CD14-positive monocyte (primary cell): ENCODE measurements at regions not wholly inside any gene's neighbourhood (a gene's known extent, or its start where the extent isn't known, plus 50 kb on each side); places are given as distances from the start of the nearest gene placed in this dataset.

Experiments used
- DNase-seq, 3 donors: peaks; one replicate each; pipeline ENCODE4 v3.0.0-alpha.2; 2011 to 2022
- H2AFZ ChIP-seq: 2 replicates; pipeline ENCODE4 v1.6.0; 2012; ENCODE audit warnings: mild to moderate bottlenecking, low read depth, low read length, inconsistent platforms; ENCODE audit not compliant: insufficient read depth, poor library complexity, severe bottlenecking
- H3K27ac ChIP-seq, 2 donors: 1 replicate in 1 of 2; 2 replicates in 1 of 2; pipeline ENCODE4 v1.5.1; 2012 to 2013; ENCODE audit warnings: low read length in 2 of 2, control low read depth in 1 of 2, inconsistent platforms in 1 of 2, low read depth in 1 of 2, mild to moderate bottlenecking in 1 of 2
- H3K27me3 ChIP-seq, 2 donors: one replicate each; pipeline versions ENCODE4 v1.6.0 to v1.6.1; 2011 to 2013; ENCODE audit warnings: low read length in 2 of 2; ENCODE audit not compliant: control insufficient read depth in 2 of 2, insufficient read depth in 2 of 2
- H3K36me3 ChIP-seq, 2 donors: replicated peaks in 1 of 2; 1 replicate in 1 of 2; 2 replicates in 1 of 2; pipeline versions ENCODE4 v1.5.1 to v1.6.1; 2012 to 2013; ENCODE audit warnings: low read length in 2 of 2, control low read depth in 1 of 2, inconsistent platforms in 1 of 2, mild to moderate bottlenecking in 1 of 2; ENCODE audit not compliant: insufficient read depth in 2 of 2, control insufficient read depth in 1 of 2
- H3K4me1 ChIP-seq, 2 donors: 1 replicate in 1 of 2; 2 replicates in 1 of 2; pipeline versions ENCODE4 v1.5.1 to v1.6.1; 2012 to 2013; ENCODE audit warnings: low read length in 2 of 2, control low read depth in 1 of 2, inconsistent platforms in 1 of 2, mild to moderate bottlenecking in 1 of 2, moderate library complexity in 1 of 2; ENCODE audit not compliant: insufficient read depth in 2 of 2, control insufficient read depth in 1 of 2
- H3K4me2 ChIP-seq: replicated peaks from 2 replicates; pipeline ENCODE3; 2012; ENCODE audit warnings: low read length, moderate library complexity, mild to moderate bottlenecking; ENCODE audit not compliant: poor library complexity, severe bottlenecking; ENCODE audit errors: extremely low read depth
- H3K4me3 ChIP-seq, 3 experiments: fragments of 200-600 bp in 1 of 3; sonication (generic) in 1 of 3; replicated peaks in 1 of 3; 1 replicate in 2 of 3; 2 replicates in 1 of 3; pipeline ENCODE4 v1.5.1; 2011 to 2013; ENCODE audit warnings: low read length in 3 of 3, mild to moderate bottlenecking in 3 of 3, control low read depth in 2 of 3, low read depth in 2 of 3, inconsistent platforms in 1 of 3, moderate library complexity in 1 of 3
- H3K79me2 ChIP-seq: 2 replicates; pipeline ENCODE4 v1.6.0; 2012; ENCODE audit warnings: mild to moderate bottlenecking, control low read depth, inconsistent platforms, low read length, moderate library complexity; ENCODE audit not compliant: insufficient read depth
- H3K9ac ChIP-seq: 2 replicates; pipeline ENCODE4 v1.6.0; 2017; ENCODE audit warnings: low read length, mild to moderate bottlenecking; ENCODE audit not compliant: insufficient read depth, poor library complexity, severe bottlenecking
- H3K9me3 ChIP-seq, 2 donors: replicated peaks in 1 of 2; 1 replicate in 1 of 2; 2 replicates in 1 of 2; pipeline versions ENCODE4 v1.5.1 to v1.6.1; 2012 to 2013; ENCODE audit warnings: low read length in 2 of 2, control low read depth in 1 of 2; ENCODE audit not compliant: control insufficient read depth in 1 of 2, insufficient read depth in 1 of 2
- H4K20me1 ChIP-seq: 2 replicates; pipeline ENCODE4 v1.6.0; 2012; ENCODE audit warnings: mild to moderate bottlenecking, low read length, control low read depth, moderate library complexity; ENCODE audit not compliant: insufficient read depth
- H3K27ac Mint-ChIP-seq, 7 donors: one replicate each; pipeline ENCODE4 v1.8.0; 2020; ENCODE audit warnings: mild to moderate bottlenecking in 7 of 7, mixed read lengths in 7 of 7, moderate library complexity in 6 of 7, inconsistent platforms in 2 of 7
- H3K27me3 Mint-ChIP-seq, 3 donors: one replicate each; pipeline ENCODE4 v1.8.0; 2021 to 2022; ENCODE audit warnings: low read depth in 3 of 3, mild to moderate bottlenecking in 3 of 3, mixed read lengths in 3 of 3, moderate library complexity in 3 of 3, inconsistent platforms in 1 of 3
- H3K36me3 Mint-ChIP-seq, 2 donors: one replicate each; pipeline ENCODE4 v1.8.0; 2020; ENCODE audit warnings: mixed read lengths in 2 of 2, inconsistent platforms in 1 of 2, mild to moderate bottlenecking in 1 of 2
- H3K4me1 Mint-ChIP-seq: one replicate; pipeline ENCODE4 v1.8.0; 2020; ENCODE audit warnings: mild to moderate bottlenecking, mixed read lengths
- H3K4me3 Mint-ChIP-seq, 2 donors: one replicate each; pipeline ENCODE4 v1.8.0; 2020; ENCODE audit warnings: mild to moderate bottlenecking in 2 of 2, mixed read lengths in 2 of 2, moderate library complexity in 1 of 2
- H3K9me3 Mint-ChIP-seq, 7 donors: one replicate each; pipeline ENCODE4 v1.8.0; 2020 to 2022; ENCODE audit warnings: mixed read lengths in 7 of 7, mild to moderate bottlenecking in 6 of 7, moderate library complexity in 6 of 7, inconsistent platforms in 2 of 7
- CTCF ChIP-seq: fragments of 200-600 bp; IDR thresholded peaks from one replicate; pipeline ENCODE4 v1.8.0; 2022; ENCODE audit warnings: antibody characterized with exemption, mild to moderate bottlenecking
- WGBS: methylation state at CpG from one replicate; pipeline ENCODE4 v1.1.5; 2013; ENCODE audit warnings: missing lambda C conversion rate; ENCODE audit not compliant: insufficient coverage; 5-methylcytosine and 5-hydroxymethylcytosine counted together
- intact Hi-C, 2 donors: fragments of 100-400 bp; cut with micrococcal nuclease; formaldehyde crosslinking; loops; one replicate each; pipeline versions ENCODE4 v1.15.0 to v1.15.1; 2023

DNA sequence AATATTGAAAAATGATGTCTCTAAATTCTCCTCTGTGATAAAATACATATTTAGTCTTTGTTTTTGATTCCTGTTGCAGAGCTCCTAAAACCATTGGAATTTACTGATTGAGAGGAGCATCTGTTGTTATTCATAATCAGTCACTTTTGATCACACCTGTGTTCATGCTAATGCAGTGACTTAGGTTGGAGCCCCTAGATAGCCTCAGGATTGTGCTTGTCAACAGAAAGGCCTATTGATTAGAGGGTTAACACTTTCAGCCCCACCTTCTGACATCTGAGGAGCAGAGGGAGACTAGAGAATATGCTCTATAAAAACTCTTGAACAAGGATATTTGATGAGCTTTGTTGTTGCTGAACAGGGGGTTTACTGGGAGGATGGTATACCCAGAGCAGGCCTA is 409.5 kb upstream of the ADGRL3 start:
- Histone ChIP-seq H3K9ac (no peak overlapping the region), H2AFZ (no peak overlapping the region), H3K9me3 (peaks cover 0 to 4% of the 10 kb centered on the region in 2 donors), H3K4me3 (no peak overlapping the region), H3K4me1 (no peaks in the 10 kb centered on the region), H3K27ac (no peak overlapping the region), H3K36me3 (no peaks in the 10 kb centered on the region), H3K4me2 (no peak overlapping the region), H3K79me2 (no peaks in the 10 kb centered on the region), H4K20me1 (no peaks in the 10 kb centered on the region), H3K27me3 (no peaks in the 10 kb centered on the region)
- Mint-ChIP-seq H3K9me3 (peaks cover 0 to 2% (median 0%) of the 10 kb centered on the region in 7 donors), H3K4me1 (no peaks in the 10 kb centered on the region), H3K4me3 (no peak overlapping the region), H3K27ac (no peak overlapping the region), H3K36me3 (no peaks in the 10 kb centered on the region), H3K27me3 (no peaks in the 10 kb centered on the region)
- intact Hi-C loops = no loop called here
- no peak for DNase-seq
- TF ChIP-seq CTCF = no peak

DNA sequence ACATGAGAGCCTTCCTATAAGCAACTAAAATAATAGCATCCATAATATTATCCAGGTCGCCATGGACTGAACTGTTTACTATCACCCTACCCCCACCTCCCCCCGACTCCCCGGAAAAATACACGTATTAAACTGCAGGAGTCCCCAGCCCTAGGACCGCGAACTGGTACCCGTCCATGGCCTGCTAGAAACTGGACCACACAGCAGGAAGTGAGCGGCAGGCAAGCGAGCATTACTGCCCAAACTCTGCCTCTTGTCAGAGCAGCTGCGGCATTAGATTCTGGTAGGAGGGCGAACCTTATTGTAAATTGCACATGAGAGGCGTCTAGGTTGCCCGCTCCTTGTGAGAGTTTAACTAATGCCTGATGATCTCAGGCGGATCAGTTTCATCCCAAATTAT is 405.8 kb upstream of the ADGRL3 start:
- Histone ChIP-seq H3K27me3 (no peaks in the 10 kb centered on the region), H3K9me3 (peaks cover 0 to 4% of the 10 kb centered on the region in 2 donors), H3K27ac (no peak overlapping the region), H4K20me1 (no peaks in the 10 kb centered on the region), H2AFZ (no peak overlapping the region), H3K4me1 (no peaks in the 10 kb centered on the region), H3K36me3 (no peaks in the 10 kb centered on the region), H3K4me3 (no peak overlapping the region), H3K4me2 (no peak overlapping the region), H3K9ac (no peak overlapping the region), H3K79me2 (no peaks in the 10 kb centered on the region)
- Mint-ChIP-seq H3K27me3 (no peaks in the 10 kb centered on the region), H3K9me3 (peaks cover 0 to 3% (median 0%) of the 10 kb centered on the region in 7 donors), H3K4me3 (no peak overlapping the region), H3K4me1 (no peaks in the 10 kb centered on the region), H3K27ac (no peak overlapping the region), H3K36me3 (no peaks in the 10 kb centered on the region)
- DNase-seq = no peak
- TF ChIP-seq CTCF = no peak
- WGBS = 90% methylated on average over 13 of the region's 14 CpGs
- intact Hi-C loops = no loop called here
